ENCODE measurements at regions not wholly inside any gene's neighbourhood (a gene's known extent, or its start where the extent isn't known, plus 50 kb on each side); places are given as distances from the start of the nearest gene placed in this dataset.
"Not testable (repeated sequence)": the region's sequence is repeated elsewhere in the genome, so short reads cannot be mapped to it uniquely, and the experiment has no call there.

DNA sequence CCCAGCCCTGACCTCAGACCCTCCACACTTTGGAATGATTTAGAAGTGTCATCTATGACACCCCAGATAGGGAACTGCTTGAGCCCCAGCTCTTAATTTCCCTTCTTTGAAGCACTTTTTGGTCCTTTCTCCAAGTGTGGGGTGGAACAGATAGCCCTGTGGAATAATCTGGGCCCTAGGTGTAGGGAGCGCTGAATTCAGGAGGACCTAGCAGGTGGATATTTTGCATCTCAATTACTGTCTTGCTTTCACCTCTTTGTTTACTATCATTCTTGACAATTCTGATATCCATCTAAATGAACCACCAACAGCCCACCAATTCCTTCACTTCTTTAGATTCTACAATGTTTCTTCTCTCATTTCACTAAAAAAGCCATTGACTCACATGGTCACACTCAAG, 850.4 kb downstream of the KCNJ2 start:
- Histone ChIP-seq H3K27ac (no peak overlapping the region), H3K4me1 (no peaks in the 10 kb centered on the region), H4K20me1 (no peaks in the 10 kb centered on the region), H3K4me2 (no peak overlapping the region), H3K36me3 (no peaks in the 10 kb centered on the region), H3K9me3 (no peaks in the 10 kb centered on the region), H3K9ac (no peak overlapping the region), H3K27me3 (no peaks in the 10 kb centered on the region), H3K4me3 (no peak overlapping the region)
- TF ChIP-seq Cebpa-rat (IDR thresholded peaks at IDR 0.05): no peak

DNA sequence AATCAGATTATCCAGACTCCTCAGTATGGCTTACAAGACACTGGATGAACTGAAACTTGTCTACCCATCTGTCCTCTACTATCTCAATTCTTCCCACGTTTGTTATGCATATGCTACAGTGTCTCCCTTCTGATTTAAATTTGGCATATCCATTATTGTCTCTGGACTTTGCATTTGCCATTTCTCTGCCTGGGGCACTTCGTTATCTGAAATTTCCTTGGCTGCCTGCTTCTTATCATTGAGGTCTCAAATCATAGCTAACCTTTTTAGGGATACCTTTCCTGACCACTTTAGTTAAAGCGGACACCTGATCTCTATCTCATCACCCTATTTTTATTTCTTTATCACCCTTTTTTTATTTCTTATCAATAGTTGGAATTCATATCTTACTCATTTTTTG, 853.4 kb downstream of the KCNJ2 start:
- no peaks in the 10 kb centered on the region for H3K4me1 ChIP-seq
- no peaks in the 10 kb centered on the region for H4K20me1 ChIP-seq
- H3K4me2 ChIP-seq: no peak overlapping the region
- no peak overlapping the region for H3K27ac ChIP-seq
- H3K9ac ChIP-seq: no peak overlapping the region
- TF ChIP-seq Cebpa-rat (IDR thresholded peaks at IDR 0.05): no peak
- no peaks in the 10 kb centered on the region for H3K9me3 ChIP-seq
- H3K36me3 ChIP-seq: no peaks in the 10 kb centered on the region
- no peaks in the 10 kb centered on the region for H3K27me3 ChIP-seq
- no peak overlapping the region for H3K4me3 ChIP-seq

DNA sequence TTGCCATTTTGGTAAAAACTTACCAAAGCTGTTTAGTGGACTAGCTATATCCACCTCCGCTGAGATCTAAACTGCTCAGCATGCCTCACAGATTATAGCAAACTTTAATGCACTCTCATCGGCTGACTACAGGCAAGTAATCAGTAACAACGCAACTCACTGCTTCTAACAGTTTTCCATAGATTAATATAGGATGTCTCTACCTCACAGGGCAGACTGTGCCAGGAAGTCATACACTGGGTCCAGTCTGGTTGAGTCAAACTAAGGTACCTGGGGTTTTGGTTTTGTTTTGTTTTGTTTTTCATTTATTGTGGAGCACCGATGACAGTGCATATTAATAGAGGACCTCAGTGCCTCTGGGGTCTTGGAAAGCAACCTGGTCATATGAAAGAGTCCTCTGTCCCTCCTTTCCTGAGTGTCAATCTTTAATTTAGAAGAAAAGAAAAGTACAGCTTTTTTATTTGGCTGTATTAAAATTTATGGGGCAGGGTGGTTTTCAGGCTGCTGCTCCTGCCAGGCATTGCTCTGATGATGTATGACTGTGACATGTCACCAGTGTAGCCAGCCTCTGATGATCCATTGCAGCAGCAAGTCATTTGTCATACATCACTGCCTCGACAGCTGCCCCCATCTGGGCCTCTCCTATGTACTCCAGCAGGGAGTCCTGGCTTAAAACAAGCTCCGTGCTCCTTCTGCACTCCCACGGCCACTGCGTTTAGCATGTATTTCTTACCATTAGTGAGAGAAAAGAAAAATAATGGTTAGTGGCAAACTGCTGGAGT, 854.1 kb downstream of the KCNJ2 start:
- Histone ChIP-seq H4K20me1 (no peaks in the 10 kb centered on the region), H3K27ac (no peak overlapping the region), H3K9ac (no peak overlapping the region), H3K4me2 (no peak overlapping the region), H3K9me3 (no peaks in the 10 kb centered on the region), H3K27me3 (no peaks in the 10 kb centered on the region), H3K4me1 (no peaks in the 10 kb centered on the region), H3K36me3 (no peaks in the 10 kb centered on the region), H3K4me3 (no peak overlapping the region)
- no peak for TF ChIP-seq Cebpa-rat (IDR thresholded peaks at IDR 0.05)

DNA sequence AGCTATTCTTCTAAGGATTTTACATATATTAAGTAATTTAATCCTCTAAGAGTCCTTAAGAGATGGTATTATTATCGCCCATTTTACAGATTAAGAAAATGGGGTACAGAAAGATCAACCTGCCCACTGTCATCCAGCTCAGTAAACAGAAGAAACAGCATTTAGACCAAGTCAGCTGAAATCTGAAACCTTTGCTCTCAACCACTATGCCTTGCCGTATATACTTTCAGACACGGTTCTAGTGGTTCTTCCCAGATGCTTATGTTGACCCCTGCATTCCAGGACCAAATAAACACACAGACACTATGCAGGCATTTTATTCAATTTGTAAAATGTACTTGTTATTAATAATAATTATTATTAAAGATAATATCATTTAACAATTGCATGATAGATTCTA, 854.8 kb downstream of the KCNJ2 start:
- Histone ChIP-seq H3K9ac (no peak overlapping the region), H3K36me3 (no peaks in the 10 kb centered on the region), H3K27me3 (no peaks in the 10 kb centered on the region), H3K27ac (no peak overlapping the region), H3K4me1 (no peaks in the 10 kb centered on the region), H3K4me2 (no peak overlapping the region), H3K4me3 (no peak overlapping the region), H4K20me1 (no peaks in the 10 kb centered on the region), H3K9me3 (no peaks in the 10 kb centered on the region)
- no peak for TF ChIP-seq Cebpa-rat (IDR thresholded peaks at IDR 0.05)

GRCh38 chr17:71024969-71025368, 855.6 kb downstream of the KCNJ2 start:
- TF ChIP-seq Cebpa-rat (IDR thresholded peaks at IDR 0.05): no peak
- Histone ChIP-seq H3K4me2 (no peak overlapping the region), H3K27ac (no peak overlapping the region), H3K4me3 (no peak overlapping the region), H4K20me1 (no peaks in the 10 kb centered on the region), H3K36me3 (no peaks in the 10 kb centered on the region), H3K9ac (no peak overlapping the region), H3K9me3 (no peaks in the 10 kb centered on the region), H3K4me1 (no peaks in the 10 kb centered on the region), H3K27me3 (no peaks in the 10 kb centered on the region)

GRCh38 chr17:71029246-71029645, 859.9 kb downstream of the KCNJ2 start:
- H3K27ac ChIP-seq: no peak overlapping the region
- no peaks in the 10 kb centered on the region for H3K27me3 ChIP-seq
- H3K4me2 ChIP-seq: no peak overlapping the region
- H3K36me3 ChIP-seq: no peaks in the 10 kb centered on the region
- no peaks in the 10 kb centered on the region for H4K20me1 ChIP-seq
- H3K9ac ChIP-seq: no peak overlapping the region
- no peaks in the 10 kb centered on the region for H3K4me1 ChIP-seq
- H3K4me3 ChIP-seq: no peak overlapping the region
- no peak for TF ChIP-seq Cebpa-rat (IDR thresholded peaks at IDR 0.05)
- H3K9me3 ChIP-seq: no peaks in the 10 kb centered on the region

DNA sequence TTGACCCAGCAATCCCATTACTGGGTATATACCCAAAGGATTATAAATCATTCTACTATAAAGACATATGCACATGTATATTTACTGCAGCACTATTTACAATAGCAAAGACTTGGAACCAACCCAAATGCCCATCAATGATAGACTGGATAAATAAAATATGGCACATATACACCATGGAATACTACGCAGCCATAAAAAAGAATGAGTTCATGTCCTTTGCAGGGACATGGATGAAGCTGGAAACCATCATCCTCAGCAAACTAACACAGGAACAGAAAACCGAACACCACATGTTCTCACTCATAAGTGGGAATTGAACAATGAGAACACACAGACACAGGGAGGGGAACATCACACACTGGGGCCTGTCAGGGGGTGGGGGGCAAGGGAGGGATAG, 862.0 kb downstream of the KCNJ2 start:
- not testable (repeated sequence) for H3K4me1 ChIP-seq, H3K4me3 ChIP-seq, H3K9ac ChIP-seq, H3K4me2 ChIP-seq, H3K27ac ChIP-seq, H3K27me3 ChIP-seq, H3K36me3 ChIP-seq, H4K20me1 ChIP-seq, H3K9me3 ChIP-seq

- no peaks in the 10 kb centered on the region for H3K27me3 ChIP-seq
- no peak overlapping the region for H3K4me2 ChIP-seq
- no peak overlapping the region for H3K9ac ChIP-seq
Measured at GRCh38 chr17:71032746-71033273, 863.5 kb downstream of the KCNJ2 start.

DNA sequence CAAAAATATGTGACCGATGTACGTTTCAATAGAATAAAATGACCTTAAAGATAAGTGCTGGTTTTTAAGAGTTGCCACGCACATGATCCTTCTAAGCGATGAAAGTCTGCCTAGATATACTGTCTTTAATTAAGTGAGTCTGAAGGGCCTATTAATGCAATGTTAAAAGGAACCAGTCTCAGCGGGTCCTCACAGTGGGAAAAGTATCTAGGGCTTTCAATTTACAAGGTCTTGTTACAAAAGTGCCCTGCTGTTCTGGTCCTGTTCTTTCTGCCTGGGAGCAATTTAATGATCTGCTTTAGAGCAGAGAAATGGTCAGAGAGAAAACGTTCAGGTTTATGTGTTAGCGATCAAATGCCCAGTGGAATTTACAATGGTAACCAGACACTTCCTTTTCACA, 864.0 kb downstream of the KCNJ2 start:
- Histone ChIP-seq H3K4me2 (no peak overlapping the region), H3K9me3 (no peaks in the 10 kb centered on the region), H3K9ac (no peak overlapping the region), H4K20me1 (no peaks in the 10 kb centered on the region), H3K27me3 (no peaks in the 10 kb centered on the region), H3K36me3 (no peaks in the 10 kb centered on the region), H3K4me3 (no peak overlapping the region), H3K27ac (no peak overlapping the region), H3K4me1 (no peaks in the 10 kb centered on the region)
- no peak for TF ChIP-seq Cebpa-rat (IDR thresholded peaks at IDR 0.05)

More at GRCh38 chr17:71032746-71033273, 863.5 kb downstream of the KCNJ2 start:
- no peak overlapping the region for H3K27ac ChIP-seq
- H3K9me3 ChIP-seq: no peaks in the 10 kb centered on the region
- no peaks in the 10 kb centered on the region for H3K4me1 ChIP-seq
- no peak overlapping the region for H3K4me3 ChIP-seq
- no peaks in the 10 kb centered on the region for H4K20me1 ChIP-seq
- no peaks in the 10 kb centered on the region for H3K36me3 ChIP-seq
- TF ChIP-seq Cebpa-rat (IDR thresholded peaks at IDR 0.05): no peak

DNA sequence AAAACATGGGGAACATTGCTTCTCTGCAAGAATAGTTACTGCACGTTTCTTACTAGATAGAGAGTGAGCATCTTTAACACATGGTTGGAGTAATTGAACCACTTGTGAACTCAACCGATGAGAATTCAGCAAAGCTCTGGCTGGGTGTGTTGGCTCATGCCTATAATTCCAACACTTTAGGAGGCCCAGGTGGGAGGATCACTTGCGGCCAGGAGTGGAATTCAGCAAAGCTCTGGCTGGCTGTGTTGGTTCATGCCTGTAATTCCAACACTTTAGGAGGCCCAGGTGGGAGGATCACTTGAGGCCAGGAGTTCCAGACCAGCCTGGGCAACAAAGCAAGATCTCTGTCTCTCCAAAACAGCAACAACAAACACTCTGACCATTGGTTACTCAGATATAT, 865.9 kb downstream of the KCNJ2 start:
- Histone ChIP-seq H3K9ac (no peak overlapping the region), H3K27me3 (no peaks in the 10 kb centered on the region), H3K27ac (no peak overlapping the region), H3K4me1 (no peaks in the 10 kb centered on the region), H4K20me1 (no peaks in the 10 kb centered on the region), H3K4me2 (no peak overlapping the region), H3K4me3 (no peak overlapping the region), H3K9me3 (no peaks in the 10 kb centered on the region), H3K36me3 (no peaks in the 10 kb centered on the region)
- no peak for TF ChIP-seq Cebpa-rat (IDR thresholded peaks at IDR 0.05)

- Histone ChIP-seq H3K9me3 (no peaks in the 10 kb centered on the region), H4K20me1 (no peaks in the 10 kb centered on the region), H3K4me1 (no peaks in the 10 kb centered on the region), H3K27ac (no peak overlapping the region), H3K27me3 (no peaks in the 10 kb centered on the region), H3K4me2 (no peak overlapping the region), H3K4me3 (no peak overlapping the region), H3K9ac (no peak overlapping the region), H3K36me3 (no peaks in the 10 kb centered on the region)
- TF ChIP-seq Cebpa-rat (IDR thresholded peaks at IDR 0.05): no peak
Measured at GRCh38 chr17:71037386-71037785, 868.1 kb downstream of the KCNJ2 start.
